ENCODE measurements at regions not wholly inside any gene's neighbourhood (a gene's known extent, or its start where the extent isn't known, plus 50 kb on each side); places are given as distances from the start of the nearest gene placed in this dataset.
"Not testable (repeated sequence)": the region's sequence is repeated elsewhere in the genome, so short reads cannot be mapped to it uniquely, and the experiment has no call there.

DNA sequence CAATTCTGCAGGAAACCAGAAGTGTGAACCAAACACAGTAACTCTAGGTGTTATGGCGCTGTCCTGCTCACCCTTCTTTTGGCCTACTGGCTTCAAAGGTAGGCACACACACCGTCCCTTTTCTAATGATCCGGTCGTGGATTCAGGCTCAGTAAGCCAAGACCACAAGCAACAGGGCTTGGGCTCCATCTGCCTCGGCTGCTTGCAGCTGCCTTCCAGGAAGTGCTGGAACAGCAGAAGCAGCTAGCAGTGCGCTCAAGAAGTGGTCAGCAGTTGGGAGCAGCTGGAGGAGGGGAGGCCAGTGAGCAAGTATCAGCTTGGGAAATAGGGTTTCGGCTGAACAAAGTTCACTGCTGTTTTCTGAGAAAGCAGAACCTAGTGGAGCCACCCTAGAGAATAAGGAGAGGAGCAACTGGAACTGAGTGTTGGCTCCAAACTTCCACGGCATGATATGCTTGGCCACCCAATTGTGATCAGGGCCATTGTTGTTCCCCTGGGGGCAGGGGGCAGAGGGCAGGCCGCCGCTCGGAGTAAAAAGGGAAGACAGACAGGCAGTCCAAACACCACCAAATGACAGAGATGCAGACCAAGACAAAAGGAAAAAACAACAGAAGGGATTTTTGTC, 173.4 kb downstream of the TOMM20 start:
- DNase-seq (ENCODE audit: low read depth), result no peak
- POLR2A ChIA-PET, result interaction anchor here (0.7 kb wide), 1 partner anchor 399 kb away, joined by 3 read pairs; no protein-coding TSS in a partner anchor
- TF ChIP-seq, protein P1, sequence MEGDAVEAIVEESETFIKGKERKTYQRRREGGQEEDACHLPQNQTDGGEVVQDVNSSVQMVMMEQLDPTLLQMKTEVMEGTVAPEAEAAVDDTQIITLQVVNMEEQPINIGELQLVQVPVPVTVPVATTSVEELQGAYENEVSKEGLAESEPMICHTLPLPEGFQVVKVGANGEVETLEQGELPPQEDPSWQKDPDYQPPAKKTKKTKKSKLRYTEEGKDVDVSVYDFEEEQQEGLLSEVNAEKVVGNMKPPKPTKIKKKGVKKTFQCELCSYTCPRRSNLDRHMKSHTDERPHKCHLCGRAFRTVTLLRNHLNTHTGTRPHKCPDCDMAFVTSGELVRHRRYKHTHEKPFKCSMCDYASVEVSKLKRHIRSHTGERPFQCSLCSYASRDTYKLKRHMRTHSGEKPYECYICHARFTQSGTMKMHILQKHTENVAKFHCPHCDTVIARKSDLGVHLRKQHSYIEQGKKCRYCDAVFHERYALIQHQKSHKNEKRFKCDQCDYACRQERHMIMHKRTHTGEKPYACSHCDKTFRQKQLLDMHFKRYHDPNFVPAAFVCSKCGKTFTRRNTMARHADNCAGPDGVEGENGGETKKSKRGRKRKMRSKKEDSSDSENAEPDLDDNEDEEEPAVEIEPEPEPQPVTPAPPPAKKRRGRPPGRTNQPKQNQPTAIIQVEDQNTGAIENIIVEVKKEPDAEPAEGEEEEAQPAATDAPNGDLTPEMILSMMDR (IDR thresholded peaks at IDR 0.05; ENCODE audit: insufficient read depth, low read depth, low read length), result no peak
- CTCF ChIA-PET, result interaction anchor here (1.3 to 2.4 kb wide), 2 partner anchors 10 to 129 kb away, joined by 4 to 7 read pairs; no protein-coding TSS in a partner anchor
- no peak overlapping the region for H3K4me3 ChIP-seq (ENCODE audit: low read depth, low read length)
- no peaks in the 10 kb centered on the region for H3K36me3 ChIP-seq (ENCODE audit: control insufficient read depth, insufficient read depth, low read length)
- no peaks in the 10 kb centered on the region for H3K27me3 ChIP-seq (ENCODE audit: control insufficient read depth, insufficient read depth, low read length)

- ChIA-PET CTCF (interaction anchor here (1.3 to 2.4 kb wide), 2 partner anchors 10 to 129 kb away, joined by 4 to 7 read pairs; no protein-coding TSS in a partner anchor), POLR2A (no interaction called here)
These were observed 174.0 kb downstream of the TOMM20 start for GRCh38 chr1:234954613-234955012.

DNA sequence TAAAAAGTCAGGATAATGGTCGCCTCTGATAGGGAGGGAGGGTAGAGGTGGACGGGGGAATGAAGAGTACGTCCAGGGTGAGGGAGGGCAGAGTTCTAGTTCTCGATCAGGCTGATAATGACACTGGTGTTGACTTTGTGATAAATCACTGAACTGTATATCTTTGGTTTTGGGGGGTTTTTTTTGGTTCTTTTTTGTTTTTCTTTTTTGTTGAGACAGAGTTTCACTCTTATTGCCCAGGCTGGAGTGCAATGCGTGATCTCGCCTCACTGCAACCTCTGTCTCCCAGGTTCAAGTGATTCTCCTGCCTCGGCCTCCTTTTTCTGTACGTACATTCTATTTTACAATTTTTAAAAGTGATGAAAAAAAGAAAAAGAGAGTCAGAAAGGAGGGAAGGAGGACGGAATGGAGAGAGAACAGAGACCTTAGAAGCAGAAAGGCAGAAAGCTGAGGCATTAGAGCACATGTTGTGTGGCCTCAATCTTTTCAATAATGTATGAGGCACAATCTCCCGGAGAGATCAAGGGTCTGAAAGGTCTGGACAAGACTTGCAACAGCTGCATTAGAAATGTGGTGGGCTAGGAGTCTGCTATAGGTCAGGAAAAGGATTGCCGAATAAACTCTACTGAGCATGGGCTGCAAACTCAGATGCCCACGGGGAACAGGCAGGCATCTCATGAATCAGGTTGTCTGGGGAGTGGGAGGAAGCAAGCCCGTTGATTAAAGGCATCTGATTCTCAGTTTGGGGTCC, 174.8 kb downstream of the TOMM20 start:
- H3K4me3 ChIP-seq (ENCODE audit: low read depth, low read length), result no peak overlapping the region
- H3K36me3 ChIP-seq (ENCODE audit: control insufficient read depth, insufficient read depth, low read length), result no peaks in the 10 kb centered on the region
- no peaks in the 10 kb centered on the region for H3K27me3 ChIP-seq (ENCODE audit: control insufficient read depth, insufficient read depth, low read length)
- POLR2A ChIA-PET, result no interaction called here
- TF ChIP-seq, protein P1 (IDR thresholded peaks at IDR 0.05; ENCODE audit: insufficient read depth, low read depth, low read length), result no peak
- CTCF ChIA-PET, result interaction anchor here (2.4 kb wide), 1 partner anchor 130 kb away, joined by 7 read pairs; no protein-coding TSS in a partner anchor
- DNase-seq (ENCODE audit: low read depth), result no peak

More at GRCh38 chr1:234954613-234955012, 174.0 kb downstream of the TOMM20 start:
- no peak for DNase-seq (ENCODE audit: low read depth)
- no peaks in the 10 kb centered on the region for H3K27me3 ChIP-seq (ENCODE audit: control insufficient read depth, insufficient read depth, low read length)
- TF ChIP-seq, protein P1 (IDR thresholded peaks at IDR 0.05; ENCODE audit: insufficient read depth, low read depth, low read length), result no peak
- H3K36me3 ChIP-seq (ENCODE audit: control insufficient read depth, insufficient read depth, low read length), result no peaks in the 10 kb centered on the region
- no peak overlapping the region for H3K4me3 ChIP-seq (ENCODE audit: low read depth, low read length)

GRCh38 chr1:234950598-234950997, 178.0 kb downstream of the TOMM20 start:
- ChIA-PET CTCF (interaction anchor here (0.8 kb wide), 1 partner anchor 12 kb away, joined by 5 read pairs; no protein-coding TSS in a partner anchor), POLR2A (no interaction called here)
- DNase-seq (ENCODE audit: low read depth), result no peak
- Histone ChIP-seq H3K4me3 (ENCODE audit: low read depth, low read length) (no peak overlapping the region), H3K36me3 (ENCODE audit: control insufficient read depth, insufficient read depth, low read length) (no peaks in the 10 kb centered on the region), H3K27me3 (ENCODE audit: control insufficient read depth, insufficient read depth, low read length) (no peaks in the 10 kb centered on the region)
- TF ChIP-seq, protein P1 (IDR thresholded peaks at IDR 0.05; ENCODE audit: insufficient read depth, low read depth, low read length), result no peak

DNA sequence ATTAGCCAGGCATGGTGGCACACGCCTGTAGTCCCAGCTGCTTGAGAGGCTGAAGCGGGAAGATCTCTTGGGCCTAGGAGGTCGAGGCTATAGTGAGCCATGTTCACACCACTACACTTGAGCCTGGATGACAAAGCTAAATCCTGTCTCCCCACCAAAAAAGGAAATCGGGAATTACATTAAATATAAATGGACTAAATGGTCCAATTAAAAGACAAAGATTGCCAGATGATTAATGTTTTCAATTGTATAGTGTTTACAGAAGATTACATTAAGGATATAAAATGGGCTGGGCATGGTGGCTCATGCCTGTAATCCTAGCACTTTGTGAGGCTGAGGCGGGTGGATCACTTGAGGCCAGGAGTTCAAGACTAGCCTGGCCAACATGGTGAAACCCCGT, 179.1 kb downstream of the TOMM20 start:
- H3K36me3 ChIP-seq (ENCODE audit: control insufficient read depth, insufficient read depth, low read length); H3K4me3 ChIP-seq (ENCODE audit: low read depth, low read length); H3K27me3 ChIP-seq (ENCODE audit: control insufficient read depth, insufficient read depth, low read length); POLR2A ChIA-PET; DNase-seq (ENCODE audit: low read depth); CTCF ChIA-PET: not testable (repeated sequence)

Data from BJ (cell line).